Hematopoietic multipotent progenitor cell treated with erythropoietin and hydrocortisone succinate and interleukin-3 and kit ligand, for 4 days (in vitro differentiated cells): ENCODE measurements at regions not wholly inside any gene's neighbourhood (a gene's known extent, or its start where the extent isn't known, plus 50 kb on each side); places are given as distances from the start of the nearest gene placed in this dataset.
"Not testable (repeated sequence)": the region's sequence is repeated elsewhere in the genome, so short reads cannot be mapped to it uniquely, and the experiment has no call there.

Experiments
- DNase-seq: peaks from one replicate; pipeline ENCODE4 v3.0.0-alpha.2; 2015

DNA sequence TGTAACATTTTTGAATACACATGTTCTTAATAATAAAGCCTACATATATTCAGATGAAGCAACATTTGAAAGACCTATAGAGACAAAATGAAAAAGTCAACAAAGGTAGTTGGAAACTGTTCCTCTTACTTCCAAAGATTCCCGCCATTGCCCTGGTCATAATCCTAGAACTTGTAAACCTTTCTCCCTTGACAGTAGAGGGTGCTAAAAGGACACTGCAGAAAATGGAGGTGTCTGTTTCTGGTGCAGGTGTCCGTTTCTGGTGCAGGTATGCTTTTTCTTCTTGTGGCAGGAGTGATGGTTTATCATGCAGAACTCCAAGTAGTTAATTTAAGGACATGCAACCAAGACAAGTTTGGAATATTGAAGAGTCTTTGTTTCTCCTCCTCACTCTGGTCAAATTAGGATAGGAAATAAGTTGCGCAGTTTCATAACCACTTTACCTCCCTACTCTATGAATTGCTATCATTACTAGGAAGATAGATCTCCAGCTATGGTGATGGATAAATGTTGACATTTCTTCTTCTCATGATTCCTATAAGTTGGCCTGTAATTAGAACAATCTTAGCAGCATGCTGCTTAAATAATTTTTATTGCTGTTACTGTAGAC lies 56.0 kb upstream of the FAM174A start:
- peak; percentile 15 for DNase-seq

- DNase-seq: no peak
Observed at GRCh38 chr5:100472091-100472490, 63.1 kb upstream of the FAM174A start.

DNA sequence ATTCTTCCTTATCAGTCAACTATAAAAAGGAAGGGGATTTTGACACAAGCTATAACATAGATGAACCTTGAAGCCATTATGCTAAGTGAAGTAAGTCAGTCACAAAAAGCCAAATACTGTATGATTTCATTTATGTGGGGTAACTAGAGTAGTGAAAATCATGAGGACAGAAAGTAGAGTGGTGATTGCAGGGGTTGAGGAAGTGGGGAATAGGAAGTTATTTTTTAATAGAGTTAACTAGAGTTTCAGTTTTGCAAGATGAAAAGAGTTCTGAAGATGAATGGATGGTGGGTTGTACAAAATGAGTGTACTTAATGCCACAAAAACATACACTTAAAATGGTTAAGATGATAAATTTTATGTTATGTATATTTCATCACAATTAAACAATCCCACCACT lies 65.4 kb upstream of the FAM174A start:
- no peak for DNase-seq

GRCh38 chr5:100464418-100464817 lies 70.8 kb upstream of the FAM174A start:
- DNase-seq: no peak

- DNase-seq: no peak
Observed at GRCh38 chr5:100456615-100457014, 78.6 kb upstream of the FAM174A start.

GRCh38 chr5:100452126-100452525 lies 83.0 kb upstream of the FAM174A start:
- no peak for DNase-seq

GRCh38 chr5:100448111-100448528 lies 87.1 kb upstream of the FAM174A start:
- DNase-seq: no peak

GRCh38 chr5:100446879-100447430 lies 88.2 kb upstream of the FAM174A start:
- DNase-seq: no peak

- DNase-seq: no peak
Observed at GRCh38 chr5:100444961-100445360, 90.2 kb upstream of the FAM174A start.

DNA sequence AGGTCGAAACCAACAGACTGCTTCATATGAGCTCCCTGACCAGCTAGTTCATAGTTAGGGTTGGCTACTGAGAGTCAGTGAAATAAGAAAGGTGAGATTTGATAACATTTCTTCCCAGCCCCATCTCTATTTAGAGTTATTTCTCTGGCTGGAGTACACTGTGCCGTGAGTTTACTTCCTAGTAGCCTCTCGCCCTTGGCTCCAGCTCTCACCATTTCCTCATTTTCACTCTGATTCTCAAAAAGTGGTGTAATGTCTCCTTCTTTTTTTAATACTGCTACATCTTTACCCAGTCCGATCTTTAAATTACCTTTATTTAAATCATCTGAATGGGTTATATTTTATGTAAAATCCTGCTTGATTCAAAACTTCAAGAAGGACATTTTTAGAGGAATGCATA lies 100.4 kb upstream of the FAM174A start:
- no peak for DNase-seq

GRCh38 chr5:100432741-100433140 lies 102.4 kb upstream of the FAM174A start:
- DNase-seq: no peak

DNA sequence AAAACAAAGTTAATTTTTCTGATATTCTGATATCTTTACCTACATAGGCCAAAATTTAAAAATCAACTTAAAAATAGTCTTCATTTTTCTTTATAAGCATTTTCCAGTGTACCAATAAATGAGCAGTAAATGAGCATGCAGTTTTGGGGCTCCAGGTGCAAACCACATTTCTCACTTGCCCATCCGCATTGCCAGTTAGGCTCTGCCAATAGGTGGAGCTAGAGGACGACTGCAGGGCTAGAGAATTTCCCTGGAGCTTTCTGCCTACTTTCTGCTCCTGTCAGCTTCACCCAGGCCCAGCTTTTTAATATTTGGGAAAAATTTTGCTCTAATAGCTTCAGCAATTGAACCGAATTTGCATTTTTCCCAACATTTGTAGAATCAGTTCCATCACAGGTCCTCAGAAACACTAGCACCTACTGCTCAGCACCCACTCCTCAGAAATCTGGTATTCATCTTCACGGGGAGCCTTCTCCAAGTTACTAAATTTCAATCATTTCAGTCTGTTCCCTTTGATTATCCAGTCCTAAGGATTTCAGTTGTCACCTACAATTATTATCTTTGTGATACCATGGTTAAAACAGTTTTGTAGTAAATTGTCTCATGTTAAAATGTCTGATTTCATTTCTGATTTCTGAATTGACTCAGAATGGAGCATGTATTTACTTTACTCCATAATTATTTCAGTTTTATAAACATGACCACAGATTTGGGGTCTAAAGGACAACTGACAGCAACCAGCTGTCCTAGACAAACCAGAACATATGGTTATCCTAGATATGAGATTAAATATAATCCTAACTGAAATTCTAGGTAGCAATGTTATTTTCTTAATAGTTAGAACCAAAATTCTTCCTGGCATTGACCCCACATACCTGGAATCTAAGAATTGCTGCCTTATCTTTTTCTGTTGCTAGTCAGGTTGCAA lies 104.6 kb upstream of the FAM174A start:
- peak; percentile 69 for DNase-seq

- no peak for DNase-seq
Observed at GRCh38 chr5:100424787-100425186, 110.4 kb upstream of the FAM174A start.

DNA sequence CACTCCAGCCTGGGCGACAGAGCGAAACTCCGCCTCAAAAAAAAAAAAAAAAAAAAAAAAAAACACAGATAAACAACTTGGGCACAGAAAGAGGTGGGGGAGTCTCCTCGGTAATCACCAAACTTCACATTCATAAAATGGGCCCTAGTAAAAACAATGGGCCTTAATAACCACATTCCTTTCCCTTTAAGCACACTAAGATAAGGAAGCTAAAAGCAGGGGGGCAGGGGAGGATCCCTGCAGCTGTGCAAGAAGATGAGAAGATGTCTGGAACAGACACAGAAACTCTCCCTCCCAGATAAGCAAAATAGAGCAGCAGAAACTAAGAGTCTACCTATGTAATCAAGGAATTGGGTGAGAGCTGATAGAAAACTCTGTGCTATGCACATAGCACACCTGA lies 111.2 kb upstream of the FAM174A start:
- DNase-seq: peak; percentile 55

- no peak for DNase-seq
Observed at GRCh38 chr5:100423330-100423729, 111.8 kb upstream of the FAM174A start.

- no peak for DNase-seq
Observed at GRCh38 chr5:100421360-100421759, 113.8 kb upstream of the FAM174A start.

DNA sequence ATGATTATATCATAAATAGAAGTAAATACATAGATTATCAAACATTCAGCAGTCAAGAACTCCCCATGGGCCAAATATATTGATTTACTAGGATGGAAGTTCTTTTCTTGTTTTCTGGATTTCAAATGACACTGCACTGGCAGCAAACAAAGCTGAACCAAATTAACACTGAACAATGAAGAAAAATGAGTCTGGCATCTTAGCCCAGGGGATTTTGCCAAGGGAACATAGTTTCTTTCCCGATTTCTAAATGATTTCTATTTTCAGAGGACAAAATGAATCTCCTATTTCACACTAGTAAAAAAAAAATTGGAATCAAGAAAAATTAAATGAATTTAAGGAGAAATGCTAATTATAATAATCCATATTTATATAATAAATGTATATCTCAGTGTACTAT lies 116.9 kb upstream of the FAM174A start:
- DNase-seq: no peak

DNA sequence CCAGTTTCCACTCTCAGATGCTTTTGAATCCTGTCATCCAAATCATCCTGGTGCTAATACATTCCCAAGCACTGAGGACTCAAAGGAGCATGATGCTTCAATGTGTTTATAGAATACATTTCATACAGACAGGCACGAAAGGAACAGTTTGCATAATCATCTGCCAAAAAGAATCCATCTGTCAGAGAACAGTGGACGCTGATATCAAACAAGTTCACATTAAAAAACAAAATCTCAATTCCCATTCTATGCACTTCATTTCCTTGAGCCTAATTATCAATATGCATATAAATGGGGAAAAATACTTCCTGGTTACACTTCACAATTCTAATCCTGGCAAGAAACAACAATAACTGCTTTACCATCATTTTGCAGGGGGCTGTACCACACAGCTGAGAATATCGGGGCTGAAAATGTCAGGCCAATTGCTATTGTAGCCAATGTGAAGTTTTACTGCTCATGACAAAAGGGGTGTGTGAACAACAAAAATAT lies 125.5 kb upstream of the FAM174A start:
- DNase-seq: no peak

DNA sequence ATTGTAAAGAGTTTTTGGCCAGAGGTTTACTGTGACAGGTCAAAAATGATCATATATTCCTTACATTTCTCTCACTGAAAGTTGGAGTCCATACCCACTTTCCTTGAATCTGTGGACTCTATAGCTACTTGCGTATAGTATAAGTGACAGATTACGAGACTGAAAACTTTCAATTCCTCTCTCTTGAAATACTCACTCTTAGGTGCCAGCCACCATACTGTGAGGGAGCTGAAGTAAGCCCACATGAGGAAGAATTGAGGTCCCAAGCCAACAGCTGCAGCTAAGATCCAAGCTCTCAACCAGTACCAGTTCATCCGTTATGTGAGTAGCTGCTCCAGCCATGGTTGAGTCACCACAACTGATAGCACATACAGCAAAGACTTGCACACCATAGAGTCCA lies 128.1 kb upstream of the FAM174A start:
- DNase-seq: no peak

DNA sequence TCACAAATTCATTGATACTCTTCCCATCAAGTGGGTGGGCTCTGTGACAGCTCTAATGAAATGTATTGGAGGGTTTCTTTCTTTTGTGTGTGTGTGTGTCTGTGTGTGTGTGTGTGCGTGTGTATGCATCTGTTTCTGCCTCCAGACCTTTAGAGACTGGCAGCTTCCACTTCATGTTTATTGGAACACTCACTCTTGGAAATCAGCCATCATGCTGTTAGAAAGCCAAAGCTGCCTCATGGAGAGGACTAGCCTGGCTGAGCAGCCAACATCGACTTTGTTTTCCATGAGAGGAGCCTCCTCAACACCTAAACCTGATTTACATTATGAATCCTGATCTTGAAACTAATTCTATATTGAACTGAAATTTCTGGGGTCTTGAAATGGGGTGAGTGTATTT lies 128.5 kb upstream of the FAM174A start:
- no peak for DNase-seq

GRCh38 chr5:100402071-100402470 lies 133.1 kb upstream of the FAM174A start:
- no peak for DNase-seq

- no peak for DNase-seq
Observed at GRCh38 chr5:100401149-100401548, 134.0 kb upstream of the FAM174A start.

- DNase-seq: not testable (repeated sequence)
Observed at GRCh38 chr5:100398815-100399214, 136.4 kb upstream of the FAM174A start.
